ENCODE measurements at regions not wholly inside any gene's neighbourhood (a gene's known extent, or its start where the extent isn't known, plus 50 kb on each side); places are given as distances from the start of the nearest gene placed in this dataset.

DNA sequence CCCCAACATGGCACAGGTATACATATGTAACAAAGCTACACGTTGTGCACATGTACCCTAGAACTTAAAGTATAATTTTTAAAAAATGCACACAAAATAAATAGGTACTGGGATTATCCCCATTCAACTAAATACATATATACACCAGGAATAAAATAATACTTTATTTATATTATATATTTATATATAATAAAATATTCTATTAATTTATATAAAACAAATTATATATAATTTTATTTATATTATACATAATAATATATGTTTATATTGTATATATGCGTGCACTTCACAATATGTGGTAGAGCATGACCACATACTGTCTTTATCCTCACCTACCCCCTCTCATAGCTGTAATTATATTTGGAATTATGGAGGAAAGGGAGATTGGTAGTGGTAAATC is 119.1 kb upstream of the TMEM260 start:
- no peak overlapping the region for H3K4me3 ChIP-seq
- no peak for DNase-seq (ENCODE audit: low spot score in 2 of 2)
- H3K9me3 ChIP-seq: no peaks in the 10 kb centered on the region
- H3K36me3 ChIP-seq: no peaks in the 10 kb centered on the region
- TF ChIP-seq, protein P1, sequence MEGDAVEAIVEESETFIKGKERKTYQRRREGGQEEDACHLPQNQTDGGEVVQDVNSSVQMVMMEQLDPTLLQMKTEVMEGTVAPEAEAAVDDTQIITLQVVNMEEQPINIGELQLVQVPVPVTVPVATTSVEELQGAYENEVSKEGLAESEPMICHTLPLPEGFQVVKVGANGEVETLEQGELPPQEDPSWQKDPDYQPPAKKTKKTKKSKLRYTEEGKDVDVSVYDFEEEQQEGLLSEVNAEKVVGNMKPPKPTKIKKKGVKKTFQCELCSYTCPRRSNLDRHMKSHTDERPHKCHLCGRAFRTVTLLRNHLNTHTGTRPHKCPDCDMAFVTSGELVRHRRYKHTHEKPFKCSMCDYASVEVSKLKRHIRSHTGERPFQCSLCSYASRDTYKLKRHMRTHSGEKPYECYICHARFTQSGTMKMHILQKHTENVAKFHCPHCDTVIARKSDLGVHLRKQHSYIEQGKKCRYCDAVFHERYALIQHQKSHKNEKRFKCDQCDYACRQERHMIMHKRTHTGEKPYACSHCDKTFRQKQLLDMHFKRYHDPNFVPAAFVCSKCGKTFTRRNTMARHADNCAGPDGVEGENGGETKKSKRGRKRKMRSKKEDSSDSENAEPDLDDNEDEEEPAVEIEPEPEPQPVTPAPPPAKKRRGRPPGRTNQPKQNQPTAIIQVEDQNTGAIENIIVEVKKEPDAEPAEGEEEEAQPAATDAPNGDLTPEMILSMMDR (IDR thresholded peaks at IDR 0.05): no peak
- H3K4me1 ChIP-seq: no peaks in the 10 kb centered on the region
- no peak overlapping the region for H3K27ac ChIP-seq
- intact Hi-C loops (cut with DNase I): no loop called here
- no peaks in the 10 kb centered on the region for H3K27me3 ChIP-seq

DNA sequence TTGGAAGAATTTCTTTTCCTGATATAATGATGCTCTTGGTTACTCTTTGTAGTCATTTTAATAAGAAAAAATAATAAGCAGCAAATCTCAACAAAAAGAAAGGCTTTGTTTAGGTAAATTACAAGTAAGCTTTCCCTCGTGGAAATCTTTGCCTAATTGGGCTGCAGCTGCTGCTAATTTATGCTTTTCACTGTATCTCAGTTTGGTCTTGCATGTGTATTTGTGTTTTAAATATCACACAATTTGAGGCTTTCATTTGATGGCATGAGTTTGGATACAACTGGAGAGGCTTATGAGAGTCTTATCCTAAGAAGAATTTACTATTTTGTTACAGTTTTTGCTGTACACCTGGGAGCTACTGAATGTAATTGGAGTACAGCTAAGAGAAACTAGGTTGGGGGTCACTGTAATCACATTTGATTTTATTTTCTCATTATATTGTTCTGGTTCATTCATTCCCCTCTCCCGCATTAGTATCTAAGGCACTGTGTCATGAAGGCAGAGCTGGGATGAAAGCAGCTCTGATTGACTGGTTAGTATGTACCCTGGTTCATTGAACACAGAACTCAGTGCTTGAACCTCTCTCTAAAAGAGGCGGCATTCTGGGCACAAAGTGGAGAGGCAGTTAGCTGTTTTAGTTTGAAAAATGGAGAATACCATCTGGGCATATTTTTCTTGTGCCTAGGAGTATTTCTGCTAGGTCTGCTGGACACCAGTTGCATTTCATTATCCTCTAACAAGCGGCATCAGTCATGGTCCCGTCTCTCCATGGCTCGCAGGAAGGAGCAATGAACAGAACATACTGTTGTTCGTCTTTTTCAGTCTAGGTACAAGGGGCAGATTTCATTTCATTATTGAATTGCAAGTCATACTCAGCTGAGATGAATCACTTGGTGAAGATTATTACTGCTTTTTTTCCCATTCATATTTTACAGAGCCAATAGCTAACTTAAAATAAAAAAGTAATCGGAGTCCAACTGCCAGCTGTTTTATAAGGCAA is 118.0 kb upstream of the TMEM260 start:
- no peak overlapping the region for H3K27ac ChIP-seq
- H3K4me3 ChIP-seq: no peak overlapping the region
- H3K36me3 ChIP-seq: no peaks in the 10 kb centered on the region
- intact Hi-C loops (cut with DNase I): no loop called here
- H3K4me1 ChIP-seq: no peaks in the 10 kb centered on the region
- no peak for DNase-seq (ENCODE audit: low spot score in 2 of 2)
- TF ChIP-seq, protein P1 (IDR thresholded peaks at IDR 0.05): no peak
- no peaks in the 10 kb centered on the region for H3K9me3 ChIP-seq
- H3K27me3 ChIP-seq: no peaks in the 10 kb centered on the region

GRCh38 chr14:56463271-56463890 is 116.2 kb upstream of the TMEM260 start:
- Histone ChIP-seq H3K4me3 (no peak overlapping the region), H3K27ac (no peak overlapping the region), H3K27me3 (no peaks in the 10 kb centered on the region), H3K9me3 (no peaks in the 10 kb centered on the region), H3K36me3 (no peaks in the 10 kb centered on the region), H3K4me1 (no peaks in the 10 kb centered on the region)
- TF ChIP-seq, protein P1 (IDR thresholded peaks at IDR 0.05): no peak
- intact Hi-C loops (cut with DNase I): no loop called here
- DNase-seq (ENCODE audit: low spot score in 2 of 2): no peak

- intact Hi-C loops (cut with DNase I): loop anchor here (5.0 kb wide), 1 partner anchor 1024 kb away; no protein-coding TSS in a partner anchor
- H3K9me3 ChIP-seq: no peaks in the 10 kb centered on the region
- no peak overlapping the region for H3K27ac ChIP-seq
- H3K4me3 ChIP-seq: no peak overlapping the region
- TF ChIP-seq, protein P1 (IDR thresholded peaks at IDR 0.05): no peak
- no peak for DNase-seq (ENCODE audit: low spot score in 2 of 2)
- H3K4me1 ChIP-seq: no peaks in the 10 kb centered on the region
- no peaks in the 10 kb centered on the region for H3K27me3 ChIP-seq
- no peaks in the 10 kb centered on the region for H3K36me3 ChIP-seq
Measured at GRCh38 chr14:56471056-56471455, 108.5 kb upstream of the TMEM260 start.

DNA sequence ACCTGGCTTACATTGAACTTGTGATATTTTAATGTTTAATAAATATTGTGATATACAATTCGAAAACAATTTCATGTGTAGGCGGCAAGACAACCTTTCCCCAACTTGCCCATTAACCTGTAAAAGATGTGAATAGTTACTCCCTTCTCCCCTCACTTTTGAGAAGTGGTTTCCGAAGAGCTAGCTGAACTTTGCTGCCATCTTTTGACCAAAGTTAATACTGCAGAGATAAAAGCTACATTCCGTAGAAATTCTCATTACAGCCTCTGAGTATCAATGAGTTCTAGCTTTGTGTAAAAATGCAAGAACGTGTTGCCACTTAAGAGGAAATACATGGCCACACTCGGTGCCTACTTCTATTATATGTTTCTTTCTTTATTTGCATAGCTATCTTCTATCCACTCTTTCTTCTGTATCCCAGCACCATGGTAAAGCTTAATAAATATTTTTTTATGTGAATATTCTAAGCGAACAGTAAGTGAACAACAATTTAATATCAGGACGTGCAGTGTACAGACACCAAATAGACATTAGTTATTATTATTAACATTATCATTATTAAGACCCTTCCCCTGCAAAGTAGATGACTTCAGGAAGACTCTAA is 105.1 kb upstream of the TMEM260 start:
- Histone ChIP-seq H3K9me3 (no peaks in the 10 kb centered on the region), H3K4me3 (no peak overlapping the region), H3K27me3 (no peaks in the 10 kb centered on the region), H3K4me1 (no peaks in the 10 kb centered on the region), H3K36me3 (no peaks in the 10 kb centered on the region), H3K27ac (no peak overlapping the region)
- TF ChIP-seq, protein P1 (IDR thresholded peaks at IDR 0.05): peak; percentile 52 to 92 (median 75)
- intact Hi-C loops (cut with DNase I): loop anchor here (1.0 to 5.0 kb wide), 2 partner anchors 767 to 1027 kb away; no protein-coding TSS in a partner anchor
- no peak for DNase-seq (ENCODE audit: low spot score in 2 of 2)
